ENCODE measurements at regions not wholly inside any gene's neighbourhood (a gene's known extent, or its start where the extent isn't known, plus 50 kb on each side); places are given as distances from the start of the nearest gene placed in this dataset.

DNA sequence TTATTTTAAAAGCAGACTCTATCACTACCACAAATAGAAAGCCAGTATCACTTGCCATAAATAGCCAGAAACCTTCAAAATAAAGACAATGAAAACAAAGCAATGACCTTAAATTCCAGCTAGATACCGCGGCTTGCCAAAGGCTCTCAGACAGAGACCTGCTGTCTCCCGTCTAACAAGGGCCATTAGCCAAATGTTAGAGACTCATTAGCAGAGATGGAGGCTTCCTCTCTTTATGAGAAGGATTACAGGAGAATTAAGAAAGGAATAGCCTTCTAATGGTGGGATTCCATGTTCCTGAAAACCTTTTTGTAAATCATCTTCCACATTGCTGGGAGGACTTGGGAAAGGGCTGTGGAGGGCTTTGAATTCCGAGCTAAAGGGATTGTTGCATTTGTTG lies 206.7 kb downstream of the AACS start:
- DNase-seq (ENCODE audit: low read depth in 2 of 2): no peak

- DNase-seq (ENCODE audit: low read depth in 2 of 2): no peak
These were observed 207.2 kb downstream of the AACS start for GRCh38 chr12:125272383-125272933.

- DNase-seq (ENCODE audit: low read depth in 2 of 2): no peak
These were observed 211.3 kb downstream of the AACS start for GRCh38 chr12:125276567-125276966.

GRCh38 chr12:125280482-125281377 lies 215.5 kb downstream of the AACS start:
- DNase-seq (ENCODE audit: low read depth in 2 of 2): no peak

DNA sequence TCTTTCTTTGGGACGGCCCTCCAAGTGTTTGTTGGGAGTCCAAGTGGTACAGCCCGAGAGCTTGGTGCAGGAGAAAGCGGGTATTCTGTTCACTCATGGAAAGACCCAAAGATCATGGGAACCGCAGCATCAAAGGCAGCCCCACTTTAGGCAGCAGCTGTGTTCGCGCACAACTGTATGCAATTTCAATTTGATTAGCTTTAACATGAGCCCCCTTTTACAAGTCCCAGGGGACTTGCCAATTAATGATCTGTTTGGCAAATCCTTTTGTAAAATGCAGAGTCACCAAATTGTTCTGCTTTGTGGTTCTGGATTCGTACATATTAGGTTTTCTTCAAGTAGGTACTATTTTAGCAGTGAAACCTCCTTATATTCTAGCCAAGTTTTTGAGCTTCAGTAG lies 217.7 kb downstream of the AACS start:
- DNase-seq (ENCODE audit: low read depth in 2 of 2): no peak

DNA sequence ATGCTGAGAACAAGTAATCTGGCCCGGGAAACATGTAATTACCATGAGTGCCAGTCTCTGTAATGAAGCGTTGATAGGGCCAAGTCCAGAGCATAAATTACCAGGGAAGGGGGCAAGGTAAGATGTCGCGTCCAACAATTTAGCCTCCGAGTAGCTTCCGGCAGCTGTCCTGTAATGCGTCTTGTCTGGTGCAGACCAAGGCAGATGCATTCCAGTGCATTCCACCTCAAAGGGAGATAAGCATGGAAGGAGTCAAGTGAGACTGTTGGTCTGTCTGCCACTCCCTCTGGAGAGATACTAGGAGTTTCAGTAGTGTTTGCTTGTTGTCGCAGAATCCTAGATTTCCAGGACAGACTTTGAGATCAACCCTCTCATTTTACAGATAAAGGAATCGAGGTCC lies 218.3 kb downstream of the AACS start:
- no peak for DNase-seq (ENCODE audit: low read depth in 2 of 2)

- DNase-seq (ENCODE audit: low read depth in 2 of 2): no peak
These were observed 218.9 kb downstream of the AACS start for GRCh38 chr12:125284087-125284486.

- DNase-seq (ENCODE audit: low read depth in 2 of 2): no peak
These were observed 219.9 kb downstream of the AACS start for GRCh38 chr12:125284945-125285685.

DNA sequence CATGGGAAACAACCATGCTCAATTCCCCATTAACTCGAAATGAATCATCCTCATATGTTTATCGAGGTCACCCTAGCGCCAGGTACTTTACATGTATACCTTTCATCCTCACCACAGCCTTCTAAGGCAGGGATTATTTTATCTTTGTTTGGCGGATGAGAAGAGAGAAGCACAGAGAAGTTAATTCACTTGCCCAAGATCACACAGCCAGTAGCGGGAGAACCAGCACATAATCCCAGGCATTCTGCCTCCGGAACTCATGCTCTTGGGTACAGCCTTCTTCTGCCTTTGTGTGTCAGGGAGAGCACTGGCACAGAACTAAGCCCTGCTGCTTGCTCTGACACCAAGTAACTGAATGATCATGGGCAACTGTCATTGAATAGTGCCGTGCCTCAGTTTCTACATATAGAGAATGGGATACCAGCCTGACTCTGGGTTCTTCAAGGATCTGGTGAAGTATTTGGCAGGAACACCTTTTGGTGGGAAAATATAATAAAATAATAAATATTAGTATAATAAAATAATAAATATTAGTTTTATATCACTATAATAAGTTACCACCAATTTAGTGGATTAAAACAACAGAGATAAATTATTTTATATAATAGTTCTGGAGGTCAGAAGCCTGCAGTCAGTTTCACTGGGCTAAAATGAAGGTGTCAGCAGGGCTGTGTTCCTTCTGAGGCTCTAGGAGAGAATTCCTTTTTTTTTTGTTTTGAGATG lies 220.9 kb downstream of the AACS start:
- DNase-seq (ENCODE audit: low read depth in 2 of 2): no peak

- DNase-seq (ENCODE audit: low read depth in 2 of 2): no peak
These were observed 222.1 kb downstream of the AACS start for GRCh38 chr12:125287155-125287847.

GRCh38 chr12:125288931-125289928 lies 224.0 kb downstream of the AACS start:
- DNase-seq (ENCODE audit: low read depth in 2 of 2): no peak

DNA sequence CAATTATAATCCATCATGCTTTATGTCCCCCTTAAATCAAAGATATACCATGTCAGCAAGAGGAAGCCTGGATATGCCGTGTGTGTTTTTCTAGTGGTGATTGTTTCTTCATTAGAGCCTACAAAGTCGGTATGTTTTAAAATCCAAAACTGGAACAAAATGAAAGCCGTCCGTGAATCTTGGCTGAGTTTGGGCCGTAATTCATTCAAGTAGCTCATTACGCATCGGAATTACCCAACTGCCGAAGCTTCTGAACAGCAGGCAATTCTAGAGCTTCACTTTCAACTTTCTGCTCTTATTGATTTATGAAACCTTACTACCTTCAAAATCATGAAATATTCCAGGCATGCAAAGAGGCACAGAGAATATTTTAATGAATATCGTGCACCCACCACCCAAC lies 224.7 kb downstream of the AACS start:
- no peak for DNase-seq (ENCODE audit: low read depth in 2 of 2)

DNA sequence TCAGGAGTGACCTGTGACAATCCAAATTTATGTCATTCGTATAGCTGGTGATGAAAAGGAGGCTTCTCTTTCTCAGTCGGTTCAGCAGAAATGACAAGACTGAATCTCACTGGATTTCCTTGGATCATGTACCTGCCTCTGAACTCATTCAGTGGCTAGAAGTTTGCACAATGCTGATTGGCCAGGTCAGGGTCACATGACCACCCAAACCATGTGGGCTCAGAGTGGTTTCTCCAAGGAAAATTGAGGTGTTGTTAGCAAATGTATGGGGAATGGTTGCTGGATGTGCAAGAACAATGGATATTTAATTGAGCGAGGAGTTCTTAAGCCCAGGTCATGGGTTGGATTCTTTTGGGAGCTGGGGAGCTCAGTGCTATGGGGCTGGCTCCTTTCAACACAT lies 227.5 kb downstream of the AACS start:
- DNase-seq (ENCODE audit: low read depth in 2 of 2): no peak

DNA sequence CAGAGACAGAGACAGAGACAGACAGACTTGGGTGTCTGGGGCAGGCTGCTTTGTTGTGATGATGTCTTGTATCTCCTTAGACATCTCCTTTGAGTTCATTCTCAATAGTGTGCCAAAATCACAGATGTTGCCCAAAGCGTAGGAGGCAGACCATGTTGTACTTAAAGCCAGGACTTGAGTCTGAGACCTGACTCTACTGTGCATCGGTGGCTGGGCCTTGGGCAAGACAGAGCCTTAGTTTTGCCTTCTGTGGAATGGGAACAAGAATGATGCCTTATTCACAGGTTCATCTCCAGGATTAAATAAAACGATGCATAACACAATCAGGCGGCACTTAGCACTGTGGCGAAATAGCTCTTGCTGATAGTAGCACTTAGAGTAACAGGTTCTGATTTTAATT lies 230.3 kb downstream of the AACS start:
- no peak for DNase-seq (ENCODE audit: low read depth in 2 of 2)

- DNase-seq (ENCODE audit: low read depth in 2 of 2): no peak
These were observed 231.5 kb downstream of the AACS start for GRCh38 chr12:125296701-125297100.

- no peak for DNase-seq (ENCODE audit: low read depth in 2 of 2)
These were observed 234.6 kb downstream of the AACS start for GRCh38 chr12:125299840-125300239.

DNA sequence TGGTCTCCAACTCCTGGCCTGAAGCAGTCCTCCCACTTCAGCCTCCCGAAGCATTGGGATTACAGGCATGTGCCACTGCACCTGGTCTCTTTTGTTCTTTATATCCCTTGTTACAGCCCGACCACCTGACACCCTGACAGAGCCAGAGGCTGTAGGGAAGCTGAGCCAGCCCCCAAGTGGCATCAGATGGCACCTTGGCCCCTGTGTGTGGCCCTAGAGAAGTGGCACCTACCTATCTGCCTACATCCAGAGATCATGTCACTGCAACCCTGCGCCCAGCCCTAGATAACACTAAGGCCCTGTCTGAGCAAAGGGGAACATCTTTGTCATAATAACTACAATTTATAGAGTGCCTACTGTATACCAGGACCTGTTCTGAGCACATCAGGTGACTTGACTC lies 235.0 kb downstream of the AACS start:
- DNase-seq (ENCODE audit: low read depth in 2 of 2): no peak

DNA sequence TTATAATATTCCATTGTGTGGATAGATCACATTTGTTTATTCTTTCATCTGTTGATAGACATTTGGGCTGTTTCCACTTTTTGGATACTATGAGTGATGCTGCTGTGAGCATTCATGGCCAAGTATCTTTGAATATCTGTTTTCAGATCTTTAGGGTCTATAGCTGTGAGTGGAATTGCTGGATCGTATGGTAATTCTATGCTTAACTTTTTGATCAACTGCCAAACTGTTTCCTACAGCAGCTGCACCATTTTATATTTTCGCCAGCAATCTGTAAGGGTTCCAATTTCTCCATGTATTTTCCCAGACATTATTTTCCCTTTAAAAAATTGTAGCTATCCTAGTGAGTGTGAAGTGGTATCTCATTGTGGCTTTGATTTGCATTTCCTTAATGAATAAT lies 238.1 kb downstream of the AACS start:
- DNase-seq (ENCODE audit: low read depth in 2 of 2): no peak

GRCh38 chr12:125304029-125304428 lies 238.8 kb downstream of the AACS start:
- no peak for DNase-seq (ENCODE audit: low read depth in 2 of 2)

- DNase-seq (ENCODE audit: low read depth in 2 of 2): no peak
These were observed 240.0 kb downstream of the AACS start for GRCh38 chr12:125305231-125305630.
